Thyroid gland (tissue), 4 donors: ENCODE measurements at regions not wholly inside any gene's neighbourhood (a gene's known extent, or its start where the extent isn't known, plus 50 kb on each side); places are given as distances from the start of the nearest gene placed in this dataset.
"Not testable (repeated sequence)": the region's sequence is repeated elsewhere in the genome, so short reads cannot be mapped to it uniquely, and the experiment has no call there.

ENCODE experiments used
- DNase-seq, 2 donors: peaks; one replicate each; pipeline ENCODE4 v3.0.0-alpha.2; 2019
- H3K27ac ChIP-seq, 3 donors: fragments of 200-600 bp; sonication (generic); 1 replicate in 2 of 3; 2 replicates in 1 of 3; pipeline ENCODE4 v1.5.1; 2016 to 2019; ENCODE audit warnings: mild to moderate bottlenecking in 1 of 3, moderate library complexity in 1 of 3
- H3K27me3 ChIP-seq: fragments of 200-600 bp; sonication (generic); one replicate; pipeline ENCODE4 v1.5.1; 2019
- H3K36me3 ChIP-seq, 2 donors: fragments of 200-600 bp; sonication (generic); one replicate each; pipeline ENCODE4 v1.5.1; 2016 to 2019
- H3K4me1 ChIP-seq, 2 donors: fragments of 200-600 bp; sonication (generic); one replicate each; pipeline ENCODE4 v1.5.1; 2017 to 2019
- H3K4me3 ChIP-seq, 3 donors: fragments of 200-600 bp; sonication (generic); replicated peaks in 1 of 3; 1 replicate in 2 of 3; 2 replicates in 1 of 3; pipeline ENCODE4 v1.5.1; 2016; ENCODE audit warnings: mild to moderate bottlenecking in 1 of 3
- H3K9me3 ChIP-seq: fragments of 200-600 bp; sonication (generic); one replicate; pipeline ENCODE4 v1.5.1; 2017
- CTCF ChIP-seq, 6 experiments: fragments of 200-600 bp in 3 of 6; fragments of 450-650 bp in 3 of 6; sonication (generic) in 3 of 6; IDR thresholded peaks; one replicate each; pipeline ENCODE4 v1.5.1; 2016 to 2019; ENCODE audit warnings: antibody characterized with exemption in 6 of 6, mild to moderate bottlenecking in 2 of 6, inconsistent platforms in 1 of 6, moderate library complexity in 1 of 6
- POLR2A ChIP-seq, 2 donors: fragments of 450-650 bp; IDR thresholded peaks; one replicate each; pipeline ENCODE4 v1.6.1; 2017; ENCODE audit warnings: antibody characterized with exemption in 2 of 2, mild to moderate bottlenecking in 2 of 2, moderate library complexity in 1 of 2
- WGBS, 2 donors: methylation state at CpG; one replicate each; pipeline ENCODE4 v1.1.5; 2017; 5-methylcytosine and 5-hydroxymethylcytosine counted together
- intact Hi-C: fragments of 100-400 bp; cut with DNase I; formaldehyde crosslinking; loops from one replicate; pipeline ENCODE4 v1.15.1; 2023

DNA sequence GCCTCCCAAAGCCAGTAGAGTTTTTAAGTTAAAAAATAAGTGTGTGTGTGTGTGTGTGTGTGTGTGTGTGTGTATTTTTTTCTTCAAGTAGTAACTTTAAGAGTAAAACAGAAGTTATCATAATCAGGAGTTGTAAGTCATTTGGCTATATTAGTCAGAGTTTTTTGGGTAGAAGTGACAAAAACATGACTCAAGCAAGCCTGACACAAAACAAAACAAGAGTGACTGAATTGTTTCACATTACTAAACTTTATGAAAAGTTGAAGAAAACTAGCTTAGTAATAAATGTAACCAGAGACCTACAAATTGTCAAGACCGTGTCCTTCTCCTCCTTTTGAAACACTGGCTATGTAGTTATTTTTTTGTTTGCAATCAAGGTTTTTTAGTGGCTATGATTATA is 738.0 kb upstream of the PITX2 start:
- Histone ChIP-seq H3K4me3 (no peak overlapping the region), H3K27ac (no peak overlapping the region), H3K36me3 (no peaks in the 10 kb centered on the region), H3K4me1 (no peaks in the 10 kb centered on the region), H3K27me3 (no peaks in the 10 kb centered on the region), H3K9me3 (no peaks in the 10 kb centered on the region)
- no peak for DNase-seq
- intact Hi-C loops = no loop called here
- TF ChIP-seq CTCF (IDR thresholded peaks at IDR 0.05) = no peak
- TF ChIP-seq POLR2A (IDR thresholded peaks at IDR 0.05) = no peak
- WGBS, 2 donors = 84 to 87% methylated on average over 1 of the region's 1 CpG

GRCh38 chr4:111362941-111363361 is 740.1 kb upstream of the PITX2 start:
- Histone ChIP-seq H3K27me3 (no peaks in the 10 kb centered on the region), H3K4me1 (no peaks in the 10 kb centered on the region), H3K27ac (no peak overlapping the region), H3K36me3 (no peaks in the 10 kb centered on the region), H3K4me3 (no peak overlapping the region), H3K9me3 (no peaks in the 10 kb centered on the region)
- no peak for DNase-seq
- WGBS, 2 donors = 50 to 58% methylated on average over 1 of the region's 1 CpG
- TF ChIP-seq POLR2A (IDR thresholded peaks at IDR 0.05) = no peak
- no peak for TF ChIP-seq CTCF (IDR thresholded peaks at IDR 0.05)
- intact Hi-C loops = no loop called here

- 91 to 95% methylated on average over 14 of the region's 14 CpGs for WGBS, 2 donors
- not testable (repeated sequence) for DNase-seq
Observed at GRCh38 chr4:111377880-111378279, 755.0 kb upstream of the PITX2 start.

GRCh38 chr4:111388561-111388960 is 756.7 kb upstream of the FAM241A start:
- Histone ChIP-seq H3K4me1 (no peaks in the 10 kb centered on the region), H3K27me3 (no peaks in the 10 kb centered on the region), H3K4me3 (no peak overlapping the region), H3K9me3 (no peaks in the 10 kb centered on the region), H3K27ac (no peak overlapping the region), H3K36me3 (no peaks in the 10 kb centered on the region)
- no peak for DNase-seq
- WGBS, 2 donors = 76 to 84% methylated on average over 1 of the region's 1 CpG
- TF ChIP-seq CTCF (IDR thresholded peaks at IDR 0.05) = no peak
- intact Hi-C loops = no loop called here

More at GRCh38 chr4:111377880-111378279, 755.0 kb upstream of the PITX2 start:
- H3K4me1 ChIP-seq, H3K36me3 ChIP-seq, H3K9me3 ChIP-seq, H3K27me3 ChIP-seq, H3K4me3 ChIP-seq, H3K27ac ChIP-seq, intact Hi-C loops: not testable (repeated sequence)

- no peaks in the 10 kb centered on the region for H3K4me1 ChIP-seq
- no peak overlapping the region for H3K4me3 ChIP-seq
- DNase-seq = no peak
- WGBS, 2 donors = 86 to 87% methylated on average over 6 of the region's 6 CpGs
- H3K27ac ChIP-seq = no peak overlapping the region
- TF ChIP-seq POLR2A (IDR thresholded peaks at IDR 0.05) (no peak), CTCF (IDR thresholded peaks at IDR 0.05) (no peak)
- H3K36me3 ChIP-seq = no peaks in the 10 kb centered on the region
- H3K9me3 ChIP-seq = no peaks in the 10 kb centered on the region
- H3K27me3 ChIP-seq = no peaks in the 10 kb centered on the region
- intact Hi-C loops = no loop called here
Observed at GRCh38 chr4:111391829-111392228, 753.4 kb upstream of the FAM241A start.

- DNase-seq = no peak
- no peaks in the 10 kb centered on the region for H3K9me3 ChIP-seq
- WGBS, 2 donors = 79 to 89% methylated on average over 1 of the region's 1 CpG
- no peaks in the 10 kb centered on the region for H3K4me1 ChIP-seq
- intact Hi-C loops = no loop called here
- no peak overlapping the region for H3K27ac ChIP-seq
- no peak for TF ChIP-seq POLR2A (IDR thresholded peaks at IDR 0.05)
- TF ChIP-seq CTCF (IDR thresholded peaks at IDR 0.05) = no peak
- no peaks in the 10 kb centered on the region for H3K36me3 ChIP-seq
- no peaks in the 10 kb centered on the region for H3K27me3 ChIP-seq
- H3K4me3 ChIP-seq = no peak overlapping the region
Observed at GRCh38 chr4:111393781-111394180, 751.5 kb upstream of the FAM241A start.
